Ishikawa (cell line): ENCODE measurements at regions not wholly inside any gene's neighbourhood (a gene's known extent, or its start where the extent isn't known, plus 50 kb on each side); places are given as distances from the start of the nearest gene placed in this dataset.

Experiments used
- CEBPB ChIP-seq: IDR thresholded peaks from 2 replicates; pipeline ENCODE4 v1.6.1; 2012
- CREB1 ChIP-seq: IDR thresholded peaks from 2 replicates; pipeline ENCODE4 v1.6.1; 2012; ENCODE audit warnings: low read depth
- EGR1 ChIP-seq: IDR thresholded peaks from 2 replicates; pipeline ENCODE4 v1.6.1; 2012
- EP300 ChIP-seq: IDR thresholded peaks from 2 replicates; pipeline ENCODE4 v1.6.1; 2012; ENCODE audit warnings: borderline replicate concordance
- FOXM1 ChIP-seq: IDR thresholded peaks from 2 replicates; pipeline ENCODE4 v1.6.1; 2012; ENCODE audit warnings: low read depth, borderline replicate concordance
- NFIC ChIP-seq: IDR thresholded peaks from 2 replicates; pipeline ENCODE4 v1.6.1; 2012
- RAD21 ChIP-seq: IDR thresholded peaks from 2 replicates; pipeline ENCODE4 v1.6.1; 2012; ENCODE audit warnings: low read depth
- REST ChIP-seq: IDR thresholded peaks from 2 replicates; pipeline ENCODE4 v1.6.1; 2012; ENCODE audit warnings: low read depth, mild to moderate bottlenecking
- TAF1 ChIP-seq: IDR thresholded peaks from 2 replicates; pipeline ENCODE4 v1.6.1; 2012; ENCODE audit warnings: low read depth, mild to moderate bottlenecking
- TCF12 ChIP-seq: IDR thresholded peaks from 2 replicates; pipeline ENCODE4 v1.6.1; 2012; ENCODE audit warnings: low read depth
- TEAD4 ChIP-seq: IDR thresholded peaks from 2 replicates; pipeline ENCODE4 v1.6.1; 2012
- YY1 ChIP-seq: IDR thresholded peaks from 2 replicates; pipeline ENCODE4 v1.6.1; 2012; ENCODE audit warnings: low read depth
- ZBTB7A ChIP-seq: IDR thresholded peaks from 2 replicates; pipeline ENCODE4 v1.6.1; 2012; ENCODE audit warnings: low read depth
- TF ChIP-seq, protein P1 (sequence below): IDR thresholded peaks from 2 replicates; pipeline ENCODE4 v1.6.1; 2012
- TF ChIP-seq, protein P2 (sequence below): IDR thresholded peaks from 2 replicates; pipeline ENCODE4 v1.6.1; 2012

DNA sequence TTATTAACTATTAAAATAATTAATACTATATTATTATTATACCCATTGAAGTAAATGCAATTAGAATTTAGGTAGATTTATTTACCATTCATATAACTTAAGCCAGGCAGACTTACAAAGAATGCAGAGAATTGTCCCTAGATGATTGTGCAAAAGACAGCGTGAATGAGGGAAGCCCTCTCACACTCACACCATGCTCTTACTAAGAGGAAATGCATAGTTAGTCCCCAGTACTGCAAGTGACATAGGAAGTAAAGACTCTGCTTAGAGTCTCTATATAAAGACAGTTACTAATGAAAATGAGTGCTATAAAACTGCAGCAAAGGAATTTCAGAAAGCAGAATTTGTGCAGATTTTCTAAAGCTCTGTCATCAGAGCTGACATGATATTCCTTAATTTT is 270.4 kb downstream of the ZBBX start:
- TF ChIP-seq NFIC (no peak), EGR1 (no peak), ZBTB7A (no peak), CREB1 (no peak), TEAD4 (no peak)
- TF ChIP-seq, protein P1, sequence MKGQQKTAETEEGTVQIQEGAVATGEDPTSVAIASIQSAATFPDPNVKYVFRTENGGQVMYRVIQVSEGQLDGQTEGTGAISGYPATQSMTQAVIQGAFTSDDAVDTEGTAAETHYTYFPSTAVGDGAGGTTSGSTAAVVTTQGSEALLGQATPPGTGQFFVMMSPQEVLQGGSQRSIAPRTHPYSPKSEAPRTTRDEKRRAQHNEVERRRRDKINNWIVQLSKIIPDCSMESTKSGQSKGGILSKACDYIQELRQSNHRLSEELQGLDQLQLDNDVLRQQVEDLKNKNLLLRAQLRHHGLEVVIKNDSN = no peak

- TF ChIP-seq ZBTB7A = no peak
- no peak for TF ChIP-seq NFIC
- TF ChIP-seq, protein P2, sequence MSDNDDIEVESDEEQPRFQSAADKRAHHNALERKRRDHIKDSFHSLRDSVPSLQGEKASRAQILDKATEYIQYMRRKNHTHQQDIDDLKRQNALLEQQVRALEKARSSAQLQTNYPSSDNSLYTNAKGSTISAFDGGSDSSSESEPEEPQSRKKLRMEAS = no peak
- TF ChIP-seq RAD21 = no peak
- no peak for TF ChIP-seq CREB1
- no peak for TF ChIP-seq REST
- TF ChIP-seq EGR1 = no peak
- TF ChIP-seq EP300 = no peak
- no peak for TF ChIP-seq TAF1
- TF ChIP-seq YY1 = no peak
- no peak for TF ChIP-seq TEAD4
- TF ChIP-seq, protein P1 = no peak
- TF ChIP-seq TCF12 = no peak
- TF ChIP-seq CEBPB = no peak
- no peak for TF ChIP-seq FOXM1
Observed at GRCh38 chr3:167106456-167106855, 273.6 kb downstream of the ZBBX start.

GRCh38 chr3:167102071-167102470 is 278.0 kb downstream of the ZBBX start:
- no peak for TF ChIP-seq TAF1
- TF ChIP-seq CREB1 = no peak
- TF ChIP-seq RAD21 = peak; percentile 76
- TF ChIP-seq, protein P2 = no peak

DNA sequence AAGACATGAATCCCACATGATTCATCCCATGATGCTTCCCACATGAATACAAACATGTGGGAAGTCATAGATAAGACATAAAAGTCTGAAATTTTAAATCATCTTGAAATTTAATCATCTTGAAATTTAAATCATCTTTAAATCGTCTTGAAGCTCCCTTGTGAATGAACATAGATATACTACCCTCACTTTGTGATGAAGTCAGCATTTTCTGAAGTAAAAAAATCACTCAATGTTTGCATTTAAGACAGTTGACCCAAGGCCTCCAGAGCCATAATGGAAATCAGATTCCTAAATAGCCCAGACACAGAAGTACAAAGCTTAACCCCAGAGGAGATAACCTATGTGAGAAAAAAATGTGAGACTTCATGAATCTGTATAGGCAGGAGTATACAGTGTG is 279.4 kb downstream of the ZBBX start:
- TF ChIP-seq ZBTB7A = no peak
- TF ChIP-seq TAF1 = no peak
- TF ChIP-seq CEBPB = no peak
- TF ChIP-seq EGR1 = no peak
- no peak for TF ChIP-seq CREB1
- no peak for TF ChIP-seq EP300
- TF ChIP-seq TEAD4 = no peak
- TF ChIP-seq, protein P2 = no peak
- no peak for TF ChIP-seq NFIC
- TF ChIP-seq, protein P1 = no peak

DNA sequence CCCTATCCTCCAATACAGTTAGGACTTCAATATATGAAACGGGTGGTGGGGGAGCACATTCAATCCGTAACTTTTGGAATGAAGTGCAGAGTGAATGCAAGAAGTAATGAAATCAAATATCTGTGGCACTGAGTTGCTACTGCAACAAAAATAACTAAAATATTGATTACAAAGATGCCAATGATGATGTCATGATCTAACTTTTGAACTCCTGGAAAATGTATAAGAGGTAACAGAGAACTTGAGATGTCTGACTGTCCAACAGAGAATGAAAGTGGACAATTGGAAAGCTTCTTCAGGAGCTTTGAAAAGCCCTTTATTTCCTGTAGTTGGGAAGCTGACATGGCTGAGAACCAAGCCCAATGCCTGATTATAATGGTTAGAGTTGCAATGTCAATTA is 279.9 kb downstream of the ZBBX start:
- TF ChIP-seq TEAD4 (no peak), TAF1 (no peak), YY1 (no peak), FOXM1 (no peak), ZBTB7A (no peak), RAD21 (no peak), EGR1 (no peak), NFIC (no peak), TCF12 (no peak), CREB1 (no peak), REST (no peak), CEBPB (no peak), EP300 (no peak)
- TF ChIP-seq, protein P1 = no peak
- TF ChIP-seq, protein P2 = no peak
